ENCODE measurements at regions not wholly inside any gene's neighbourhood (a gene's known extent, or its start where the extent isn't known, plus 50 kb on each side); places are given as distances from the start of the nearest gene placed in this dataset.

GRCh38 chrX:40268188-40268520 is 170.4 kb upstream of the BCOR start:
- DNase-seq: no peak

- DNase-seq: no peak
Observed at GRCh38 chrX:40267334-40268187, 169.8 kb upstream of the BCOR start.

DNA sequence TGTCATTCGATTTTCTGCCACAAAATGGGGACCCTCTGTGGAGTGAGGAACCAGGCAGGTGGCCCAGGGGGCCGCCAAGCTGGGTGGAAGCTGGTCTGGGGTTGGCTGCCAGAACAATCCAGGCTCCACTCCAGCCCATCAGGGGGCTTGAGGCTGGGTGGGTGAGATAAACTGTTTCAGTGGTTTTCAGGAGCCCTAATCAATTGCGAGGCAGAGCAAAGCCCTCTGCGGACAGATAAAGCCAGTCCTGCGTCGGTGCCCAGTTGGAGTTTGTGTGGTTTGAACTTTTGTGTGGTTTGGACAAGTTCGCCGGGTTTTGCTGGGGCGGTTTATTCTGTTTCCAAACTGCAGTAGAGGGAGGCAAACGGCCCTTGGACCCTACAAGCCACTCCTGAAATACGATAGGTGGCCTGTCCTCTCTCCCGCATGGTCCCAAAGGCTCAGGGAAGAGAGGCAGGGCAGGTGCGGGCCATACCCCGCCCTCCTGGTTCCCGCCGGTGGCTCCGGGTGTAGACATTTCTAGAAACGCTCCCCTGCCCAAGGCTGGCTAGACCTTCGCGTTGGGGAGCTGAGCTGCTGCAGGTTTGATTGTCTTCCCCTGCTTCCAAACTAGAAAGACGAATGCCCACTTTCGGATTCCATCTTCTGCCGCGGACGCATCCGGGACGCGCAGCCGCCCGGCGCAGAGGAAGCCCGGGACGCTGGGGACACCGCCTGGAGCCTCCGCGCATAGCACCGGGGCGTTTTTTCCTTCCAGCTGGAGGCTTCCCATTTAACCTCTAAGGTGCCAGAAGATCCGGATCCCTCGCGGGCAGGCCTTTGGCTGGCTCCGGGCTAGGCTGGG is 169.0 kb upstream of the BCOR start:
- peak; percentile 46 for DNase-seq

GRCh38 chrX:40265936-40266335 is 168.2 kb upstream of the BCOR start:
- no peak for DNase-seq

- DNase-seq: no peak
Observed at GRCh38 chrX:40263014-40263560, 165.3 kb upstream of the BCOR start.

- no peak for DNase-seq
Observed at GRCh38 chrX:40262157-40263013, 164.6 kb upstream of the BCOR start.

- no peak for DNase-seq
Observed at GRCh38 chrX:40261833-40262156, 164.0 kb upstream of the BCOR start.

DNA sequence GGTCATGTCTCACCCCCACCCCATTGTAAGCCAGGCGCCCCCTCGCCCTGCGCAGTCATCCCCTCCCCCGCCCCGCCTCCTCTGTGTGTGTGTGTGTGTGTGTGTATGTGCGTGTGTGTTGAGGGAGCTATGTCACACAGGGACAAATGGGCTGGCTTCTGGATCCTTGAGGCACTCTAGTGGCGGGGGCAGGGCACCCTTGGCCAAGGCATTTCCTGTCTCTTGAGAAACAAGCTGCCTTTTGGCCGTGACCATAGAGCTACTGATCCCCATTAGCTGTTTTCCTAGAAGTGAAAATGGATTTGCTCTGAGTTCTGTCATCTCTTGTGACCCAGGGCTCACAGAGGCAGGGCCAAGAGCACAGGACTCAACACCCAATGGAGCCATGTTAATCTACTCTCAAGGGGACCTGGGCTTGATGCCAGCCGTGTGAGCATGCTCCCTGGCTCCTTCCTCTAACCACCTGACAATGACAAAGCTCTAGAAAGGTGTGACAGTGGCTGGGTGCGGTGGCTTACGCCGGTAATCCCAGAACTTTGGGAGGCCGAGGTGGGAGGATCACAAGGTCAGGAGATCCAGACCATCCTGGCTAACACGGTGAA is 162.5 kb upstream of the BCOR start:
- no peak for DNase-seq

GRCh38 chrX:40258909-40259308 is 161.2 kb upstream of the BCOR start:
- DNase-seq: no peak

GRCh38 chrX:40253771-40254170 is 156.0 kb upstream of the BCOR start:
- no peak for DNase-seq

GRCh38 chrX:40249582-40249981 is 151.8 kb upstream of the BCOR start:
- DNase-seq: no peak

GRCh38 chrX:40248822-40249221 is 151.1 kb upstream of the BCOR start:
- DNase-seq: no peak

GRCh38 chrX:40247848-40248622 is 150.3 kb upstream of the BCOR start:
- no peak for DNase-seq

DNA sequence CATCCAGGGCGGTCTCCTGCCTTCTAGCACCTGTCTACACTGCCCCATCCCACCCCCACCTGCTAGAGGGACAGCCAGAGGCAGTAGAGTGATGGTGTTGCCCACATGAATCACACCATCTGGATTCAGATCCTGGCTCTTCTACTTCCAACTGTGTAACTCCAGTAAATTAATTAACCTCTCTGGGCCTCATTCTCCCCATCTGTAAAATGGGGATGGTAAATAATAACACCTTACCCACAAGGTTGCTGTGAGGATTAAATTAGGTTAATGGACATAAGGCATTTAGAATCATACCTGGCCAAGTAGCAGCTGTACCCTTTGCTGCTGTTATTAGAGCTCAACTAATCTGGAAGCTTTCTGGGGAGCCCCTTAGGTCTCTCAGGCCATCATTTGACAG is 149.6 kb upstream of the BCOR start:
- no peak for DNase-seq

DNA sequence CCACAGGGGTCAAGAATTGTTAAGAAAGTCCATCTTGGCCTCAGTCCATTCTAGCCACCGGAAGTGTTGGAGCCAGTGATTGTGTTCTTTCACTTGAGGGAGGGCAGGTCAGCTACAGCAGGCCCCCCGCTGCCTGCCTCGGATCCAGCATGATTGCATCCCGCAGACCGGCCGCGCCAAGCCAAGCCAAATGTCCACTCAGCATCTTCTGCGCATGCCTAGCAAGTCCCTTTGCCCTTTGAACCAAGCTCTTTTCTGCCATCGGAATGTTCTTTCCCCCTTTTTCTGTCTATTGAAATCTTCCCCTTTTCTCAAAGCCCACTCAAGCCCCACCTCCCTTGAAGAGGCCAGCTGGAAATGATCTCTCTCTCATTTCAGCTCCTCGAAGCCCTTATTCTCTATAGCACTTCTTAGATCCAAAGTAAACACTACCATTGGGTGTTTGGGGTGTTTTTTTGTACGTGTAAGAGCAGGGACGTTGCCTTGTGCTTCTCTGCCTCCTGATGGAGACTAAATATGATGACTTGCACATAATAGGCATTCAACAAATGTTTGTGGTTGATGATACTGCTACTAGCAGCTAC is 147.8 kb upstream of the BCOR start:
- no peak for DNase-seq

- peak; percentile 6 for DNase-seq
Observed at GRCh38 chrX:40244980-40245379, 147.2 kb upstream of the BCOR start.

DNA sequence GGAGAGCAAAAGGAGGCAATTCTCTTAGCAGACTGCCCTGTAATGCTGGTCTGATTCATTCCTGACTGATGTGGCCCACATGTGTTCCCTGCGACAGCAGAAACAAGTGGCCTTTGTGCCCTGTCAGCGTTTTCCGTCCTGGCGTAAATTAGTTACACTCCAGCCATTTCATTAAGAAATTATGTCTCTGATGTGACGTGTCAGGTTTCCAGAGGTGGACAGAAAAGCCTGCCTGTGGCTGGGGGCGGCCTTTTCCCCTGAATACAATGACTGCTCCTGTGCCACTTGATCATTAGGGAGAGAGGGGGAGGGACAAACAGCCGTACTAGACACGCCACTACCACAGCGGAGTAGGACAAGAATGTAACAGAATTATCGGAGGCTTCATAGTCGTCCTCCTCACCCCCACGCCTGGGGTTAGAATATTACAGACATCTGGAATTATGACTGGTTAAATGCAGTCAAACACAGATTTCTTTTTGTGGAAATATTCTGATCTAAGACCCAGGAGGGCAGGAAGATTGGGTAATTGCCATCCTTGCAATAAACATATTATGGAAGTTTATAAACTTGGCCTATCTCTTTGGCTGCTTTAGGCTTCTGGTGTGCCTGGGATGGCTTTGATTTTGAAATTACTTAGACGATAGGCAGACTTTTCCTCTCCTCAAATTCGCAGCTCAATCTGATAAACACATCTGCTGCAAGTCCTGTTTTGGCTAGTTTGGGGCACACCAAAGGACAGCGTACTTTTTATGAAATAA is 146.2 kb upstream of the BCOR start:
- DNase-seq: no peak

DNA sequence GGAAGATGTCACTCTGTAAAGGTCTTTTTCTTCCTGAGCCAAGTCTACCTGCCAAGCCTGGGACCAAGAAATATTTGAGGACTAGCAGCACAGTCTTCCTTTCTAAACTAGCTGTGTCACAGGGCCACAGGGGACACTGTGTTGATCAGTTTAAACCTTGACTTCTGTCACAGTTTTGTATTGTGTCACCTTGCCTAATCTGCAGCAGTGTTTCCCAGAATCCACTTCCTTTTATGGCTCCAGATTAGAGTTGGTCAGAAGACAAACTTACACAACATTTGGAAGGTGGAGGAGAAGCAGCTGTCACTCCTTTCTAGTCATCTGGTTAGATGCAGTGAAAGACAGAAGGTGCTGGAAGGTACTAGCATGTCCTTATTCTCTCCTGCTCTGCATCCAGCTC is 143.1 kb upstream of the BCOR start:
- DNase-seq: peak; percentile 2

- no peak for DNase-seq
Observed at GRCh38 chrX:40237731-40238178, 140.0 kb upstream of the BCOR start.

DNA sequence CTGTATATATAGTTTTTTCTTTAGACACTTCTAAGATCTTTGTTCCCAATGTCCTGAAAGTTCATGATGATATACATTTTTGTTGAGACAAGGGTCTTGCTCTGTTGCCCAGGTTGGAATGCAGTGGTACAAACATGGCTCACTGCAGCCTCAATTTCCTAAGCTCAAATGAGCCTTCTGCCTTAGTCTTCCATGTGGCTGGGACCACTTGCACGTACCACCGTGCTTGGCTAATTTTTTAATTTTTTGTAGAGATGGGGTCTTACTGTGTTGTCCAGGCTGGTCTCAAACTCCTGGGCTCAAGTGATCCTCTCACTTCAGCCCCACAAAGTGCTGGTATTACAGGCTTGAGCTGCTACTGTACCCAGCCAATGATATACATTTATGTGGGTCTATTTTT is 132.9 kb upstream of the BCOR start:
- DNase-seq: no peak

GRCh38 chrX:40227125-40227524 is 129.4 kb upstream of the BCOR start:
- no peak for DNase-seq
